Calu3 (cell line): ENCODE measurements at regions not wholly inside any gene's neighbourhood (a gene's known extent, or its start where the extent isn't known, plus 50 kb on each side); places are given as distances from the start of the nearest gene placed in this dataset.

Experiments used
- BruUV-seq: library from RNA; stranded (reverse); fragments of 400-500 nt; replicated peaks from 2 replicates; lab custom pipeline; 2021; lab: Mats Ljungman, UMichigan
- CTCF ChIA-PET: fragments of 300-600 bp; sonication (Branson Sonifier 250); formaldehyde crosslinking; loops from one replicate; lab custom pipeline; 2022; ENCODE audit warnings: antibody characterized with exemption; lab: Charles Lee
- DNase-seq: peaks from one replicate; pipeline ENCODE4 v3.0.0; 2022
- H3K27ac Mint-ChIP-seq: one replicate; pipeline ENCODE4 v1.8.0; 2022; ENCODE audit warnings: mixed read lengths; ENCODE audit not compliant: unreplicated experiment
- H3K27me3 Mint-ChIP-seq: one replicate; pipeline ENCODE4 v1.8.0; 2022; ENCODE audit warnings: mixed read lengths; ENCODE audit not compliant: unreplicated experiment
- H3K36me3 Mint-ChIP-seq: one replicate; pipeline ENCODE4 v1.8.0; 2022; ENCODE audit warnings: mild to moderate bottlenecking, moderate library complexity, mixed read lengths; ENCODE audit not compliant: insufficient read depth, unreplicated experiment
- H3K4me1 Mint-ChIP-seq: one replicate; pipeline ENCODE4 v1.8.0; 2022; ENCODE audit warnings: mild to moderate bottlenecking, low read depth, mixed read lengths; ENCODE audit not compliant: unreplicated experiment
- H3K4me3 Mint-ChIP-seq: one replicate; pipeline ENCODE4 v1.8.0; 2022; ENCODE audit warnings: mild to moderate bottlenecking, low read depth, moderate library complexity, mixed read lengths; ENCODE audit not compliant: unreplicated experiment
- H3K9me3 Mint-ChIP-seq: one replicate; pipeline ENCODE4 v1.8.0; 2022; ENCODE audit warnings: low read depth, mixed read lengths; ENCODE audit not compliant: unreplicated experiment
- CTCF ChIP-seq: fragments of 200-600 bp; IDR thresholded peaks from one replicate; pipeline ENCODE4 v1.8.0; 2022; ENCODE audit warnings: antibody characterized with exemption; ENCODE audit not compliant: unreplicated experiment
- intact Hi-C: fragments of 100-400 bp; cut with micrococcal nuclease; formaldehyde crosslinking; loops from one replicate; pipeline ENCODE4 v1.10.0; 2022; ENCODE audit not compliant: unreplicated experiment

GRCh38 chr2:146642066-146642465 is 1202.8 kb upstream of the ACVR2A start:
- no TSS peak for BruUV-seq
- Mint-ChIP-seq H3K4me3 (no peak overlapping the region), H3K9me3 (peaks cover 4% of the 10 kb centered on the region), H3K27ac (no peak overlapping the region), H3K4me1 (no peaks in the 10 kb centered on the region), H3K36me3 (no peaks in the 10 kb centered on the region), H3K27me3 (no peaks in the 10 kb centered on the region)
- intact Hi-C loops = no loop called here
- DNase-seq = no peak
- TF ChIP-seq CTCF = no peak
- CTCF ChIA-PET = no interaction called here

DNA sequence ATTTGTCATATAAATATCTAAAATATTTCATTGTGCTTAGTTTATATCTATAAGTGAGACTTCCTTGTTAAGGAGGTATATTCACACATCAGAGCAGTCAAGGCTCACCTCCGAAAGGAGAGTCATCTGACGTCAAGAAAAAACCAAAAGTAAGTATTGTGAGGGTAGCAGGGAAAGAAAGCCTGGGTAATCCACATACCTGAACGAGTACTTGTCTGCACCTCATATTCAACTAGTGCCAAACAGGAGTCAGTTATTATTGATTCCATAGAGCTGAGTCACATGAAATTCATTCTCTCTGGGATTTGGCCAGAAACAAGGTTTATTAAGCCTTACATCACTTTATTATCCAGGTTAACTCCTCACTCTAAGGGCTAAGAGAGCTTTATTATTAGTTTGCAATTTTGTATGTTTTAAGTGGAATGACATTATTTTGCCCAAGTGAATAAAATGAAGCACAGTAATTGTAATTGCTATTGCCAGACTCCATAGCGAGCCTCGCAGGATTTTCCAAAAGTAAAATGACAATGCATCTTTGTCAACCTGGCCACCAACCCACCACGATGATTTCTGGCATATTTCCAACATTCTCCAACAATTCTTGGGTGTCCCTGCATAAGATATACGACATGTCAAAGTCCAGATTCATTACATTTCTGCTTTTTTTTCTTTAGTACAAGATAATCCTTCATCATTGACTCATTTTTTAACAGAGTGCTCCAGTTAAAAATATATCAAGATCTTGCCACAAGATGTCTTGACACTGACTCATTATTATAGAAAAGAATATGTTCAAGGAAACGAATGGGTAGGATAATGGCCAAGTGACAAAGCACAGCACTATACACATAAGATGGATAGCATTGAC is 1210.4 kb upstream of the ACVR2A start:
- CTCF ChIA-PET = interaction anchor here (0.6 to 0.9 kb wide), 2 partner anchors 17 to 184 kb away, joined by 3 read pairs; no protein-coding TSS in a partner anchor
- peak overlapping the region; percentile 73 for H3K27ac Mint-ChIP-seq
- peaks cover 6% of the 10 kb centered on the region for H3K36me3 Mint-ChIP-seq
- H3K4me1 Mint-ChIP-seq = peaks cover 14% of the 10 kb centered on the region
- peak; percentile 43 for DNase-seq
- H3K9me3 Mint-ChIP-seq = no peaks in the 10 kb centered on the region
- intact Hi-C loops = loop anchor here (1.0 kb wide), 1 partner anchor 55 kb away; no protein-coding TSS in a partner anchor
- peak overlapping the region; percentile 50 for H3K4me3 Mint-ChIP-seq
- TF ChIP-seq CTCF = no peak
- no peaks in the 10 kb centered on the region for H3K27me3 Mint-ChIP-seq
- BruUV-seq = no TSS peak

GRCh38 chr2:146633159-146633558 is 1211.7 kb upstream of the ACVR2A start:
- Mint-ChIP-seq H3K4me3 (no peak overlapping the region), H3K36me3 (peaks cover 6% of the 10 kb centered on the region), H3K27me3 (no peaks in the 10 kb centered on the region), H3K4me1 (peaks cover 14% of the 10 kb centered on the region), H3K9me3 (no peaks in the 10 kb centered on the region), H3K27ac (no peak overlapping the region)
- no TSS peak for BruUV-seq
- no peak for DNase-seq
- CTCF ChIA-PET = no interaction called here
- intact Hi-C loops = no loop called here
- no peak for TF ChIP-seq CTCF

DNA sequence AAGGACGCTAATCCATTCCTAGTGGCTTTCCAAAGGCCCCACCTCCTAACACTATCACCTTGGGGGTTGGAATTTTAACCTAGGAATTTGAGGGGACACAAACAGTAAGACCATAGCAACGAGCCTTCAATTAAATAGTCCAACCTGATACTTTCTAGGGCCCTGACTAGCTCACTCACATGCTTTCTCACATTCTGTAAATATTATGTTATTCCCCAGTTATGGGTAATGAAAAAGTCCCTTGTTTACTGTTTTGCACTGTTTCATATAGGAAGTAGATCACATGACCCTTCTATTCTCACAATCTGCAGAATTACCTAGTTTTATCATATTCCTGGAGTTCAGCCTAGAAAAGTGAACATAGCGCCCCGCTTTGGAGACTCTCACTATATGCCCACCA is 1212.1 kb upstream of the ACVR2A start:
- intact Hi-C loops = no loop called here
- Mint-ChIP-seq H3K9me3 (no peaks in the 10 kb centered on the region), H3K27ac (no peak overlapping the region), H3K27me3 (no peaks in the 10 kb centered on the region), H3K4me1 (peaks cover 14% of the 10 kb centered on the region), H3K36me3 (peaks cover 6% of the 10 kb centered on the region), H3K4me3 (no peak overlapping the region)
- CTCF ChIA-PET = no interaction called here
- BruUV-seq = no TSS peak
- no peak for TF ChIP-seq CTCF
- no peak for DNase-seq
